Stimulated activated CD8-positive, alpha-beta memory T cell treated with anti-CD3 and anti-CD28 coated beads, Interleukin-7, amount 100 ng/mL, for 24 hours (primary cell): ENCODE measurements at regions not wholly inside any gene's neighbourhood (a gene's known extent, or its start where the extent isn't known, plus 50 kb on each side); places are given as distances from the start of the nearest gene placed in this dataset.
"Not testable (repeated sequence)": the region's sequence is repeated elsewhere in the genome, so short reads cannot be mapped to it uniquely, and the experiment has no call there.

Experiments used
- DNase-seq: peaks from one replicate; pipeline ENCODE4 v3.0.0-alpha.2; 2020; ENCODE audit warnings: low read depth

DNA sequence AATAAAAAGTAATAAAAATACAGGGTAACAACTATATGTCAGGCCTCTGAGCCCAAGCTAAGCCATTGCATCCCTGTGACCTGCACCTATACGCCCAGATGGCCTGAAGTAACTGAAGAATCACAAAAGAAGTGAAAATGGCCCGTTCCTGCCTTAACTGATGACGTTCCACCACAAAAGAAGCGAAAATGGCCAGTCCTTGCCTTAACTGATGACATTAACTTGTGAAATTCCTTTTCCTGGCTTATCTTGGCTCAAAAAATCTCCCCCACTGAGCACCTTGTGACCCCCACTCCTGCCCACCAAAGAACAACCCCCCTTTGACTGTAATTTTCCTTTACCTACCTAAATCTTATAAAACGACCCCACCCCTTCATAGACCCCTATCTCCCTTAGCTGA lies 963.8 kb downstream of the FAM181B start:
- DNase-seq, result not testable (repeated sequence)

DNA sequence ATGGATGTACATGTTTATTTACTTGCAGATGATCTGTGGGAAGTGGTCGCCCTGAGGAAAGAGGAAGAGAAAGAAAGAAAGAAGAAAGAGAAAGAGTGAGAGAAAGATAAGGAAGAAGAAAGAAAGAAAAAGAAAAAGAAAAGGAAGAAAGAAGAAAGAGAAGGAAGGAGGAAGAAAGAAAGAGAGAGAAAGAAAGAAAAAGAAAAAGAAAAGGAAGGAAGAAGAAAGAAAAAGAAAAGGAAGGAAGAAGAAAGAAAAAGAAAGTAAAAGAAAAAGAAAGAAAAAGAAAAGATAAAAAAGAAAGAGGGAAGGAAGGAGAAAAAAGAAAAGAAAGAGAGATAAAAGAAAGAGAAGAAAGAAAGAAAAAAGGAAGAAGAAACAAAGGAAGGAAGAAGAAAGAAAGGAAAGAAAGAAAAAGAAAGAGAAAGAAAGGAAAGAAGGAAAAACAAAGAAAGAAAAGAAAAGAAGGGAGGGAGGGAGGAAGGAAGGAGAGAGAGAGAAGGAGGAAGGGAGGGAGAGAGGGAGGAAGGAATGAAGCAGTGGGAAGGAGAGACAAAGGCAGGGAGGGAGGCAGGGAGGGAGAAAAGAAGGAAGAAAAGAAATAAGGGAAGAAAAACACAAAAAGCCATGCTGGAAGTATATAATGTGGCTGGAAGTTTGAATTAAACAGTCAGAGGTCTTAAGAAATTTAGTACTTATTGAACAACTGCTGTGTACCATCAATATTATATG lies 976.6 kb downstream of the FAM181B start:
- DNase-seq, result no peak

DNA sequence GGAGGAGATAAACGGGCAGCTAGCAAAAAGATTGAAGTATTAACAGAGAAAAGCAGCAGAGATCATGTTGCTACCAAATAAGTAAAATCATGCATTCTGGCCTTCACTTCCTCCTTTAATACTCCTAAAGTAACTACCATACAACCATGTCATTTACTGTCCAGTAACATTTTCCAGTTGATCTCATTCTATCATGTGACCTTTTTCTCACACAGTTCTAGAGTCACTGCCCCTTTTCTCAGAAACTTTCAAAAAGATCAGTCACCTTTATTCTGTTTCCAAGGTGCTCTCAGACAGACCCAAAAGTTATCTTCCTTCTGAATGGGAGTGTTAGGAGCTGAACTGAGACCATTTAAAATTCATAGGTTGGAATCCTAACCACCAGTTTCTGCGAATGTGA lies 984.4 kb downstream of the FAM181B start:
- DNase-seq, result no peak

DNA sequence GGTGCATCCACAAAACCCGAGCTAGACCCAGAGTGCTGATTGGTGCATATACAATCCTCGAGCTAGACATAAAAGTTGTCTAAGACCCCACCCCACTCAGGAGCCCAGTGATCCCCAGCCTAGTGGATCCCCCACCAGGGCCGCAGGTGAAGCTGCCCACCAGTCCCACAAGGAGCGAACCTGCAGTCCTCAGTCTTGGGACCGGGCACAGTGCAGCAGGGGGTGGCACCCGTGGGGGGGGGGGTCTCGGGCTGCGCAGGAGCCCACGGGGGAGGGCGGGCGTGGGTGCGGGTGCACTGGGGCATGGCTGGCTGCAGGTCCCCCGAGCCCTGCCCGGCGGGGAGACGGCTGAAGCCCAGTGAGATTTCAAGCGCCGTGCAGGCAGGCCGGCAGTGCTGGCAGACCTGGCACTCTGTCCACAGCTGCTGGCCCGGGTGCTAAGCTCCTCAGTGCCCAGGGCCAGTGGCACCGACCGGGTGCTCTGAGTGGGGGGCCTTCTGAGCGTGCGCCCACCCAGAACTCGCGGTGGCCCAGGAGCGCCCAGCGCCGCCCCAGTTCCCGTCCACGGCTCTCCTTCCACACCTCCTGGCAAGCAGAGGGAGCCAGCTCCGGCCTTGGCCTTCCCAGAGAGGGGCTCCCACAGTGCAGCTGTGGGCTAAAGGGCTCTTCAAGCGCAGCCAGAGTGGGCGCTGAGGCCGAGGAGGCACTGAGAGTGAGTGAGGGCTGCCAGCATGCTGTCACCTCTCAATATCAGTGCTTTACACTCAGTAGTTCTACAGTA lies 989.1 kb downstream of the FAM181B start:
- no peak for DNase-seq

DNA sequence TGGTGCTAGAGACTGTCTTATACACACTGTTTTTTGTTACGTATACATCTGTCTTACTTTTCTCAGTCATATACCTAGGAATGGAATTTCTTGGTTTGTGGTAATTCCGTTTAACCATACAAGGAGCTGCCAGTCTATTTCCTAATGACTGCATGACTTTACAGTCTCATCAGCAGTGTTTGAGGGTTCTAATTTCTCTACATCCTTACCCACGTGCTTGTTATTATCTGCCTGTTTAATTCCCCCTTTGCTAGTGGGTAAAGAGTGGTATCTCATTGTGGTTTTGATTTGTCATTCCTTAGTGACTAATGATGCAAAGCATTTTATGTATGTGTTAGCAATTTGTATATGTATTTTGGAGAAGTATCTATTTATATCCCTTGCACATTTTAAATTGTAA lies 1008.0 kb downstream of the FAM181B start:
- no peak for DNase-seq

DNA sequence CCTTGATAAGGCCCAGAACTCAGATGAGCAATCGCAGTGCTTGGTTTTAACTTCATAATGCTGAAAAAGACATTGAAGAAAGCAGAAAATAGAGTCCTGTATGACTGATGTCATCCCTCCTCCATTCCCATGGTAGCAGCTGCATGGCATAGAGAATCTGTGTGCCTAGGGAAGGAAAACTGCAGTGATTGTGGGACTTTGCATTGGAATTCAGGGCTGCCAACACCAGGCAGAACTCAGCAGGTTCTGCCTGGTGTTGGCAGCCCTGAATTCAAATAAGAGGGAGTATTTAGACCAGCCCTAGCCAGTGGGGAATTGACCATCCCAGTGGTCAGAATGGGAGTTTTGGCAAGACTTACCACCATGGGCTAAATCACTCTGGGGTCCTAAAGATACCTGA lies 1016.0 kb downstream of the FAM181B start:
- no peak for DNase-seq

DNA sequence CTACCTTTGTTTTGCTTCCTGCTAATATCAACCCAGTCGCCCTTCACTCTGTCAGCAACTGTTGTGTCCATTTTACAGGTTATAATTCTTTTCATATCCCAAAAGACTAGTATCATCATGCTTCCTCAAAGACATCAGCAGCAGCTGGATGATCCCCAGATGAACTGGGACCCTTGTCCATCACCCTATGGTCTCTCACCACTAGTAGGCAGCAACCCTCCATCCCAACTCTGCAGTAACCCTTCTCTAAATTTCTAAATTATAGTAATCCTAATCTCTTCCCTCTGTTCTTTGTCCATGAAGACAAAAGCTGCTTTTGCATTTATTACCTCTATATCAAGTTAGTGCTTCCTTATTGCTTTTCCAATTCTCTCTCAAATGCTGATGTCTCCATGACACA lies 1025.8 kb downstream of the FAM181B start:
- DNase-seq, result no peak

DNA sequence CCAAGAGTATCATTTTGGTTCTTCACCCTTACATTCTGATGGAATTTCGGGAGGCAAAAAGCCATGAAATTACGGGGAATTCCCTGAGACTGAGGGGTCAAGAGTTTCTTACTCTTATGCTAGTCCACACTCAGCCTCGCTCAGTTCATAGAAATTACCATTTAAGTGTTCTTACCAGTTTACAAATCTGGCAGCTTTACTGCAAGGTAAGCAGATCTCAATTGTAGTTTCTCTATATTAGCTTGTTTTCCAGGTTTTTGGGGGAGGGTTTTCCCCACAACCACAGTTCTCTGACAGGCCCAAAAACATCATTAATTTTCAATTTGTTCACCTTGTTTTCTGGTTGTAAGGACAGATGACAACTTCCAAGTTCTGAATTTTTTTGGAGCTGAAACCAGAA lies 1028.4 kb downstream of the FAM181B start:
- no peak for DNase-seq

DNA sequence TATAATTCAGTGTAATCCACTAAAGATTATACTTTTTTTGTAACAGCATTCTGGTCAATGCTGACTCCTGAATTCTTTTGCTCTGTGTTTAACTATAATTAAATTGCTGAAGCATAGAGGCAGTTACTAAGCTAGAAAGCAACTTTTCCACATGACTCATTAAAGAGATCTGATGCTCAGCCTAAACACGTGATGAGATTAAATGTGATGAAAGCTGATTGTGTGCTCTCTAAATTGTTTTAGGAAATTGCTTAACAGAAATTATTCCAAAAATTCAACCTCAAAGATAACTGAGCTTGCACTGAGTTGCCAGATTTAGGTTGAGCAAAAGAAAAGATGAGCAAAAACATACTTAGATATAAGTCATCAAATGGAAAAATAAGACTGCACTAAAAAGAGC lies 1033.6 kb downstream of the FAM181B start:
- no peak for DNase-seq

DNA sequence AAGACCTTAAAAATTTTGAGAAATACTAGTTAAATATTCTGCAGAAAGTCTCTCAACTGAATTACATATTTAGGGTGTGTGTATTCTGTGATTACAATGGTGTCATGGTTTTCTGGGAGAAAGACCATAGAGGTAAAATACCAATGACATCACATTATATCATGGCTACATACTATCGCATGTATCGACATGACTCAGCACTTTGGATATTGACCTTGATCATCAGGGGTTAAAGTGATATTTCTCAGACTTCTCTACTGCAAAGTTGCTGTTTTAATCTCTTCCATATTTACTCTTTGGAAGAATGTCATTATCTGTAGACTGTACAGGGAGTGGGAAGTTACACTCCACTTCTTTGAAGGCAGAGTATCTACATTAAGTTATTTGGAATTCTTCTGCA lies 1046.6 kb downstream of the FAM181B start:
- no peak for DNase-seq

DNA sequence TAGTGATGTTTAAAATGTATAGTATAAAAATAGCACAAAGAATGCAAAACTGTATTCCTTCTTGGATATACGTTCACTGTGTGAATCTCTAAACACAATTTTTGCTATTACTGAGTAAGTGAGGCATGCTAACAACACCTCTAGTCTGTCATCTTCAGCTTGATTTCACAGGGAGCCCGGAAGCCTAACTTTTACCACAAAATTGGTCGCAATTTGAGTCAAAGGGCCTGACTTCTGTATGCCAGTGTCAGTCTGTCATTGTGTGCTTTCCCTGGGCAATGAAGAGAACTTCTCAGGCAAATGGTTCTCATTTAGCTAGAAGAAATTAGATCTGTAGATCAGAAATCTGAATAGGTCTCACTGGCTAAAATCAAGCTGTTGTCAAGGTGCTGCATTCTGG lies 1059.5 kb downstream of the FAM181B start:
- DNase-seq, result no peak

DNA sequence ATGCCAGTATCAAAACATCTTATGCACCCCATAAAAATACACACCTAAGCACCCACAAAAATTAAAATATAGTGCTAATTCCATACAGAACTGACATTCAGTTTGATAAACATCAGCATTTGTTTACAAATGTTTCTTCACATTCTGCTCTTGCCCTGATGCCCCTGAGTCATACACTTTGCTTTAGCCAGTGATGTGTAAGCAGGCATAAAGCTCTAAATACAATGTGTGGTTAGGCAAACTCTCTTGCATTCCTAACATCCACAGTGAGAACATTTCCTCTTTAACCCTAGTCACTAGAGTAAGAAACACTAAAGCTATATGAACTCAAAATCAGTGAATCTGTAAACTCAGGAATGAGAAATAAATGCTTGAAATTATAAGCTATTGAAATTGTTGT lies 1060.7 kb downstream of the FAM181B start:
- DNase-seq, result no peak

DNA sequence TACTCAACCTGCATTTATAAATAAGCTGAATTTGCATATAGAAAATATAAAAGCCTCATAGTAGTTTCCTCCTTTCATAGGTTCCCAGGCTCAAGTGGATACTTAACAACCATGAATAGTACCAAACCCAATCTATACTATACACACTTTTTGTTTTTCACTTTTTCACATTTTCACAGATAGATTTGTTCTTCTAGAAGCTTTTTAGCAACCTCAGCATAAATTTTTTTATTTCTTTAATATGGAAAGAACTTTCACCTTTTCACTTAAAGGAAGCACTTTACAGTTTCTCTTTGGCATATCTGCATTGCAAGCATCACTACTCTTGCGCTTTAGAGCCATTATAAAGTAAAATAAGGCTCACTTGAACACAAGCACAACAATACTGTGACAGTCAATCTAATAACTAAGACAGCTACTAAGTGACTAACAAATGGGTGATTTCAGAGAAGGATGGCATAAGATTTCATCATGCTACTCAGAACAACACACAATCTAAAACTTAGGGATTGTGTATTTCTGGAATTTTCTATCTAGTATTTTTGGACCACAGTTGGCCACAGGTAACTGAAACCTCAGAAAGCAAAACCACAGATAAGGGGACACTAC lies 1063.6 kb downstream of the FAM181B start:
- DNase-seq, result no peak

DNA sequence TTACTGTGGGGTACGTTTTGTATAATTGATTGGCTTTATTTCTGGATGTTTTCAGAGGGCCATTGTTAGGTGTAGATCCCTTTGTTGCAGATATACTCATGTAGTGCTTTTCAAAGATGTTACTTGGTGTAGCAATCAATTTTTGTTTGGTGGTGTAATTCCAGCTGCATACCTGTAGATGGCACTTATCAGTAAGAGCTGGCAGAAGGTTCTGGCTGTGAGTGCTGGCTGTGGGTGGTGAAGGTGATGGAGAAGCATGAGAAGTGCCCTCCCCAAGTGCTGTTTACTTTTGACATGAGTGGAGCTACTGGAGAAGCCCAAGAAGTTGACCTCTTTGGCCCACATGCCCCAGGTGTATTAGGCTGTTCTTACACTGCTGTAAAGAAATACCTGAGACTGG lies 1074.9 kb downstream of the FAM181B start:
- no peak for DNase-seq

DNA sequence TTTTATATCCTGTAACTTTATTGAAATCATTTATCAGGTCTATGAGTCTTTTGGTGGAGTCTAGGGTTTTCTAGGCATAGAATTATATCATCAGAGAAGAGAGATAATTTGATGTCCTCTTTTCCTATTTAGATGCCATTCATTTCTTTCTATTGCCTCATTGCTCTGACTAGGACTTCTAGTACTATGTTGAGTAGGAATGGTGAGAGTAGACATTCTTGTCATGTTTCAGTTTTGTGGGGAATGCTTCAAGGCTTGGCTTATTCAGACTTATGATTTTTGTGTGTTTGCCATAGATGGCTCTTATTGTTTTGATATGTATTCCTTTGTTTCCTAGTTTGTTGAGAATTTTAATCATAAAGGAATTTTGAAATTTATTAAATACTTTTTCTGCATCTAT lies 1078.3 kb downstream of the FAM181B start:
- no peak for DNase-seq

DNA sequence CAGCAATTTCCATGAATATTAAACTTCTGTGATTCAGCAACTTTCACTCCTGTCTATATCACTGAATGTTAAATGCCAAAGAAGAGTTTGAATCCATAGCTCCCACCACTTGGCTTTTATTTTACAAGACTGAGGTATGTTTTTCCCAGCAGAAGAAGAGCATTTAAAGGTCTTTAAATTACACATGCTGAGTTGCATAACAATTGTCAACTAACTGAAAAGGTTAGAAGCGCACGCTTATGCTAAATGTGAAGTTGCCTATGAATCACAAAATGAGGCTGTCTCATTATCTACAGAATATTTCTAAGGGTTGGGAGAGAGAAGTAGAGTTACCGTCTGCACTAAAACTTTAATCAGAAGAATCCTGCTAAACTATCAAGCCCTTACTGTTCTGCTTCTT lies 1086.3 kb downstream of the FAM181B start:
- no peak for DNase-seq

DNA sequence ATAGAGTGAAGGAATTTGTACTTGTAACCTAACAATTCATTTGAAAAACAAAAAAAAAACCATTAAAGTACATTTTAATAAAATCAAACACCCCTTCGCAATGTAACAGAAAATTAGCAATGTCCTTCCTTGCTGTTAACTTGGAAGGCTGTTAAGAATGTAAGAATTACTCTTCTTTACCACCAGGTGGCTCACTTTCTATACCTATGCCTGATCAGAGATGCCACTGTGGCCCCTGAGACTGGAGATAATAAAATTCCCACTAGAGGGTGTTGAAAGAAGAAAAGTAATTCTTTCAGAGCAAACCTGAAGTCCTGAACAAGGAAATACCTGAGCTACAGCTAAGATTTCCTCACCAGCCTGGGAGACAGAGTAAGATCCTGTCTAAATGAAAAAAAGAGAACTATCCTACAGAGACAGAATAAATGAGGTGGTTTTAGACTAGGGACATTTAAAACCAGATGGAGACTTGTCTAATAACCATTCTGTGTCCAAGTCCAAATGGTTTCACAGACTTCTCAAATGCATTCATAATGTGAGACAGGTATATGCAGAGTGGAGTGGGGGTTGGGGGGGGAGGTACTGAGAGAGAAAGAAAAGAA lies 1089.3 kb downstream of the FAM181B start:
- no peak for DNase-seq

DNA sequence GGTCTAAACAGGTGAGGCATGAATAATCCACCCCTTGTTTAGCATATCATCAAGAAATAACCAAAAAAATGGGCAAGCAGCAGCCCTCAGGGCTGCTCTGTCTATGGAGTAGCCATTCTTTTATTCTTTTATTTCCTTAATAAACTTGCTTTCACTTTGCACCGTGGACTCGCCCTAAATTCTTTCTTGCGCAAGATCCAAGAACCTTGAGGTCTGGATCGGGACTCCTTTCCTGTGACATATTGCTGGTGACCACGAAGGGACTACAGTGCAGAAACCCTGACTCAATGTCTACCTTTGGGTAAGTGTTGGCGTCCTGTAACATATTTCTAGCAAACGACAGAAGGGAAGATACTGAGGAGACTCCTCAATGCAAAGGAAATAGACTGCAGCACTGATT lies 1099.2 kb downstream of the FAM181B start:
- no peak for DNase-seq

DNA sequence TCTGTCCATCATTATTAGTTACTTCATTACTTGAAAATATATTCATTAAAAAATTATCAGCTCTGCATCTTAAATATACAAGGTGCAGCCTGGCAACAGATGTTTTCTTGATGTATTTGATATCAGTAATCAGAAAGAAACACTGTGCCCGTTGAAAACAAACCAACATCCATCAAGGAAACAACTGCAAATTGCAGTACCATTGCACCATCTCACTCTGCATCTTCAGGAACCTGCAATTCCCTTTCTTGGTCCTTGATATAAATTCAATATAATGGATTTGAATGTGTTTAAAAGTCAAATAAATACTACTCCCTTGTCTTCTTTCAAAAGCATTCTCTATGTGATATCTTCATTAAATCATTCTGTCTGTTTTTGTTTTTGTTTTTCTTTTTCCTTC lies 1131.2 kb downstream of the FAM181B start:
- DNase-seq, result no peak

DNA sequence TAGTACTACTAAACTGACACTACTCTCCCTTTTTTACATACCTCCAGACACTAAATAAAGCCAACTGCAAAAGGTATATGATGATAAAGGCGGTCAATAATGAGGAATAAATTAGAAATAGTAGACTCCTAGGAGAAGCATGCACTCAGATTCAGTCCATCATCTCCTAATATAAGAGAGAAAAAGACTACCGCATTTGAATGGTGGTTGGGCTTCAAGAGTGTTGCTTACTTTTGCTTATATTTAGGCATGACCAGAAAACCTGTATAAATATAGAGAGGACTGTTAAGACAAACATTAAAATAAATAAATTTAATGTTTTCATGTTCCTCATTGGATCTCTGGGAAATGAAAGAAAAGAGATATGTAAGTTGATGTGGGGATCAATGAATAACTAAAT lies 1137.0 kb downstream of the FAM181B start:
- DNase-seq, result no peak

DNA sequence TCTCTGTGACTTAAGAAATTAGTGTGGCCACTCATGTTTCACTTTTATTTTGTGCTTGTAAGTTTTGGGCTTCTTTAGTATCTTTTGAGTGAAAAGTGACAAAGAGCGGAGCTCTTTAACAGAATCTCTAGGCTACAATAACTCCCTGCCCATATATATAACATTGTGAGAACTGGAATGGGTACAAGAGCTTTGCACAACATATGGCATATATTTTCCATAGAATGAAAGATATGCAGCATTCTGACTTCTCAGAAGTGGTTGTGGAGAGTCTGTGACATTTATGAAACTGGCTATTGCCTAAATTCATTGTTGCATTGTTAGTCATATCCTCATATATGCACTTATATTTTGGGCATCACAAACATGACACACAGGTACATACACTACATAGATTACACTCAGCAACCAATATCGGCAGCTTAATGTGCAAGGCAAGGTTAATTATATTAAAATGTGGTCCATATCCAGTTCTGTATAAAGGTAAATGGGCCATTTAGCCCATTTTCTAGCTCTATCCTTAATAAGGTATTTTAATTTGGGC lies 1148.2 kb downstream of the FAM181B start:
- no peak for DNase-seq

DNA sequence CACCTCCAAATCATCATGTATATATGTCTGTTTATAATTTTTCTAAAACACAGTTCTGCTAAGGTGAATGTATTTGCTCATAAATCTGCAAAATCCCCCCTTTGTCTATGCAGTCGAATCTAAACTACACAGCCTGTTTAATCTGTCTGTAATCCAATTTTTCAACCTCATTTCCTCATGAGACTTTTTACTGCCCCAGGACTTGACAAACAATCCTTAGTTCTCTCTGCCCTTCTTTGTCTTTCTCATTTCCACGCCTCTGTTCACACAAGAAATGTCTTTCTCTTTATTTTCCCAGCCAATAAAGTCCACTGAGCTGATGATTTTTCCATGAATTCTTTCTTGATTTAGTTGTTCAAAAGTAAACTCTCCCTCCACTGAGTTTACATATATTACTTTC lies 1154.3 kb downstream of the FAM181B start:
- no peak for DNase-seq

DNA sequence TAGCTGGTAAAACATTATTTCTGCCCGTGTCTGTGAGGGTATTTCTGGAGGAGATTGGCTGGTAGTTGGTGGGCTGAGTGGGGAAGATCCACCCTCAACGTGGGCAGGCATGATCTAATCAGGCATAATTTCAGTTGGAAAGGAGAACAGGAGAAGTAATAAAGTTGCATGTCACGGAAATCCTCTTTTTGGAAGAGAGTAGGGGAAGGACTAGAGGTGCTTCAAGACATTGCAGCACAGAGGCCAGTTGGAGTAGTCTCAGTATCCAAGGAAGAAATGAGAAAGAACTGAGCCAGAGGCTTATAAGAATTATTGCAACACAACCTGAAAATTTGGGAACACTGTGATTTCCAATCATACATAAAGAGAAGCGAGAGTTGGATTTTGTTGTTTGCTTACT lies 1155.1 kb downstream of the FAM181B start:
- no peak for DNase-seq
